ENCODE measurements at regions not wholly inside any gene's neighbourhood (a gene's known extent, or its start where the extent isn't known, plus 50 kb on each side); places are given as distances from the start of the nearest gene placed in this dataset.

DNA sequence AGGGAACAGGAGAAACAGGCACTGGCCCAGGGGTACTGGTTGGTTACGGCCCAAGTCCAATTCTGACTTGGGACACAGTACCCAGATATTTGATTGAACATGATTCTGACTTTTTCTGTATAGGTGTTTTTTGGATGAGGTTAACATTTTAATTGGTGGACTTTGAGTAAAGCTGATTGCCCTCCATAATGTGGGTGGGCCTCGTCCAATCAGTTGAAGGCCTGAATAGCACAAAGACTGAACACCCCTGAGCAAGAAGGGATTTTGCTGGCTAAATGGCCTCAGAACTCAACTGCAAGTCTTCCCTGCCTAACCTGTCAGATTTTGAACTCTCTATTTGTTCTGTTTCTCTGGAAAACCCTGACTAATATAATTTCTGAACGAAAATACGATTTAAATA is 222.6 kb downstream of the TEX36 start:
- Mint-ChIP-seq H3K4me3 (no peak overlapping the region), H3K36me3 (no peaks in the 10 kb centered on the region)

DNA sequence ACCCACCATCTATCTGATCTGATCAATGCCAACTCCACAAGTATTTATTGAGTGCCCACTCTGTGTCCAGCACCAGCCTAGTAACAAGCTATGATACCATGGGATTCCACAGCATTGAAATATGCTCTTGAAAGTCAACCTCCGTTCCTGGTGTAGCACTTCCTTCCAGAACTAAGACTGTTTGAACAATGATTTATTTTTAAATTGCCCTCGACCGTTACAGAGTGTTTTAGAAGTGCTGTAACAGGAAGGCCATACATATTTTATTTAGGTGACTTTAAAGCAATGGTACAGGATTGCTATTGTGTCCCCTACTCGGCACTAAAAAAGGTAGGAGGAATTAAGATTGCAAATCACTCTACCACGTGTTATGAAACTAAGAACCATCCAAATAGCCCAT is 225.6 kb downstream of the TEX36 start:
- Mint-ChIP-seq H3K9me3 (no peaks in the 10 kb centered on the region), H3K4me1 (ENCODE audit: unreplicated experiment) (peaks cover 19% of the 10 kb centered on the region), H3K4me3 (no peak overlapping the region), H3K36me3 (no peaks in the 10 kb centered on the region), H3K27me3 (no peaks in the 10 kb centered on the region), H3K27ac (no peak overlapping the region)
- TF ChIP-seq CTCF (conservative IDR thresholded peaks at IDR 0.05), result no peak
- DNase-seq (ENCODE audit: extremely low spot score, unreplicated experiment), result no peak

More for the DNA sequence above, 222.6 kb downstream of the TEX36 start:
- H3K27ac Mint-ChIP-seq, result no peak overlapping the region
- DNase-seq (ENCODE audit: extremely low spot score, unreplicated experiment), result no peak
- no peak for TF ChIP-seq CTCF (conservative IDR thresholded peaks at IDR 0.05)
- no peaks in the 10 kb centered on the region for H3K27me3 Mint-ChIP-seq
- H3K4me1 Mint-ChIP-seq (ENCODE audit: unreplicated experiment), result peaks cover 19% of the 10 kb centered on the region
- no peaks in the 10 kb centered on the region for H3K9me3 Mint-ChIP-seq

GRCh38 chr10:125455855-125456254 is 227.1 kb downstream of the TEX36 start:
- Mint-ChIP-seq H3K9me3 (no peaks in the 10 kb centered on the region), H3K27me3 (no peaks in the 10 kb centered on the region), H3K4me1 (ENCODE audit: unreplicated experiment) (peaks cover 19% of the 10 kb centered on the region), H3K27ac (no peak overlapping the region), H3K4me3 (peak overlapping the region; percentile 17), H3K36me3 (no peaks in the 10 kb centered on the region)
- DNase-seq (ENCODE audit: extremely low spot score, unreplicated experiment), result no peak
- no peak for TF ChIP-seq CTCF (conservative IDR thresholded peaks at IDR 0.05)

DNA sequence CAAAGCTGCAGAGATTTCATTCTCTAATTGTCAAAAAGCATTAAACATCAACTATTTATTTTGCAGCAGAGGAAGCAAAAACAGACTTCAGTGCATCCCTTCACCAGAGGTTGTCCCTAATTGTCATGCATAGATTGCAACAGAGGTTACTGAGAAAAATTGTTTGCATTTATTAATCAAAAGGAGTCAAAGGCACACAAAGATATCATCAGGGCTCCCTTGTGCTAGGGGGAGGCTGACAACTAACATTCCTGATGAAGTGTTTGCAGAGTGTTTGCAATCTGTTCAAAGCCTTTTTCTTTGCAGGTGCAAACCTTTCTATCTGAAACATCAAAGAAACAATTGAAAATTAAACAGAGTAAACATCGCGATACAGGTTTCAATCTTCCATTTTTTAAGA is 227.5 kb downstream of the TEX36 start:
- DNase-seq (ENCODE audit: extremely low spot score, unreplicated experiment), result no peak
- TF ChIP-seq CTCF (conservative IDR thresholded peaks at IDR 0.05), result no peak
- peaks cover 19% of the 10 kb centered on the region for H3K4me1 Mint-ChIP-seq (ENCODE audit: unreplicated experiment)
- H3K27me3 Mint-ChIP-seq, result no peaks in the 10 kb centered on the region
- no peak overlapping the region for H3K4me3 Mint-ChIP-seq
- no peak overlapping the region for H3K27ac Mint-ChIP-seq
- no peaks in the 10 kb centered on the region for H3K9me3 Mint-ChIP-seq
- no peaks in the 10 kb centered on the region for H3K36me3 Mint-ChIP-seq

- Mint-ChIP-seq H3K27ac (no peak overlapping the region), H3K9me3 (no peaks in the 10 kb centered on the region), H3K36me3 (no peaks in the 10 kb centered on the region), H3K4me1 (ENCODE audit: unreplicated experiment) (peaks cover 6% of the 10 kb centered on the region), H3K4me3 (no peak overlapping the region), H3K27me3 (peaks cover 4% of the 10 kb centered on the region)
- TF ChIP-seq CTCF (conservative IDR thresholded peaks at IDR 0.05), result no peak
- no peak for DNase-seq (ENCODE audit: extremely low spot score, unreplicated experiment)
These were observed 231.6 kb downstream of the TEX36 start for GRCh38 chr10:125451319-125451718.

GRCh38 chr10:125450218-125450617 is 232.7 kb downstream of the TEX36 start:
- Mint-ChIP-seq H3K27me3 (peaks cover 5% of the 10 kb centered on the region), H3K36me3 (no peaks in the 10 kb centered on the region), H3K4me1 (ENCODE audit: unreplicated experiment) (no peaks in the 10 kb centered on the region), H3K27ac (no peak overlapping the region), H3K9me3 (no peaks in the 10 kb centered on the region), H3K4me3 (no peak overlapping the region)
- no peak for DNase-seq (ENCODE audit: extremely low spot score, unreplicated experiment)
- TF ChIP-seq CTCF (conservative IDR thresholded peaks at IDR 0.05), result no peak

Measured in type B pancreatic cell (in vitro differentiated cells).